ENCODE measurements at regions not wholly inside any gene's neighbourhood (a gene's known extent, or its start where the extent isn't known, plus 50 kb on each side); places are given as distances from the start of the nearest gene placed in this dataset.
"Not testable (repeated sequence)": the region's sequence is repeated elsewhere in the genome, so short reads cannot be mapped to it uniquely, and the experiment has no call there.

DNA sequence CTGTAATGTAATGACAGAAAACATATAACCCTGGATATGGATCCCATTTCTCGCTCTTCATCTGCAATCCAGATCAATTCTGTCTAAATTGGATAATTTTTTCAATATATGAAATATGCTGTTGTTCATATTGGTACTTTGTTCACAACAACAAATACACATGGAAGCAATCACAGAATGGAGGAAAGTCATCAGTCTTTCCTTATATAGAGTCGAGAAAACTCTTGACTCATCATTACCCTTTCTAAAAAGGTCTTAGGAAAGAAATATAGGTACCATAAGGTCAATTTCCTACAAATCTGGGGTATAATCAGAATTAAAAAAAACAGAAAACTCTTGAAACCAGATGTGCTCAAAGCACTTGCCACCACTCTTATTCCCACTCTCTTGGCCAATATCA is 677.6 kb upstream of the ID4 start:
- no peak for DNase-seq

DNA sequence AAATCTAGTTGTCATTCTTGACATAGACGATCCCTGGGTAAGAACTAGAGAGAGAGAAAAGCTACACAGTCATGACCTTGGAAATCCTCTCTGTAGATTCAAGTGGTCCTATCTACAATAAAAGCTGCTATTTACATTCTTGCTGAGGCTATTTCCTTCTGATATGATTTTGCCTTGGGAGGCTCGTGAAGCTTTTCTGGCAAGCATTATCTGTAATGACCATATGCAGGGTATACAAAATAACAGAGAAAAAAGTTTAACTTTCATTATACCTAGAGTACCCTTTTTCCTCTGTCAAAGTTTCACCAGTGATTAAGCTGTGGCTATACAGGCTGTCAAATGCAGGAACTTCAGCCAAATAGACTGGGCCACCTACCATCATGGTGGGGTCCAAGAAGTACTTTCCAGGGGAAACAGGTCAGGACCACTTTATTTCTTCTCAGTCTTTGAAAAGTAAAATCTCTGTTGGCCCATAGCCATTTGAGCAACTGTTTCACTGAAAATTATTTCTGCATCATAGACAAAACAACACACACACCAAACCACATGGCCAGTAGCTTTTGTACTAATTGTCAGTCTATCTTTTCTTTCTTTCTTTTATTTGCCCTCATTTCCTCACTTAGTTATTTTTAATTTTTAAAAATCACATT is 677.0 kb upstream of the ID4 start:
- DNase-seq = no peak

DNA sequence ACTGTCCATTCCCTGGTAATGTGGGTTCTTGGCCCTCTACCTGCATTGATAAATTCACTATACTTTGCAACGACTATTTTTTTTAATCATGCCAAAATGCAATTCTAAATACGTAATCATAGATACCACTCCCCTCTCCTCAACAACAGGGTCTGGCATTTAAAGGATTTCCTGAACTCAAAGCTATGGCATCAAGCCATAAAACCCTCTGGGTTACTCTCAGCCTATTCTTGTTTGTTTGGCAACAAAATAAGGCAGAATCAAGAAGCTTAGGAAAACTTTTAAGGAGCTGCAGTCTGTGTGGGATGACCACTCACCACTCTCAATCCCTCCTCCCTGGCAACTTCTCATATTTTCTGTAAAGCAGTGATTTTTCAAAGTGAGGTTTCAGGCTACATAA is 669.9 kb upstream of the ID4 start:
- no peak for DNase-seq

DNA sequence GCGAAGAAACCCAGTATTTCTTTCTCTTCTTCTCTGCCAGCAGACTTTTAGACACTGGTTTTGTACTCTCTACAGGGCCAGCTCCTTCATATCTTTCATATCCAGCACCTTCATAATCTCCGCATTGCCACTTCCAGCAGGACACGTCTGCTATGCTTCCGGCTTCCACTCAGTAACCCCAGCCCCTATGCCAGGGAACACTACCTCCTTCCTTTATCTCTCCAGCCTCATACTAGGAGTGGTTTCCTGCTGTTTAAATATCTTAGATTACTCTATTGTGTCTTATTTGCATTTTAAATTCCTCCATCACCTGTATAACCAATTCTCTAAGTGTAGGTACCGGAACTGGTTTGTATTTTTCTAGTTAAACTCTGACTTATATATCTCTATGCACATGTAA is 667.8 kb upstream of the ID4 start:
- no peak for DNase-seq

DNA sequence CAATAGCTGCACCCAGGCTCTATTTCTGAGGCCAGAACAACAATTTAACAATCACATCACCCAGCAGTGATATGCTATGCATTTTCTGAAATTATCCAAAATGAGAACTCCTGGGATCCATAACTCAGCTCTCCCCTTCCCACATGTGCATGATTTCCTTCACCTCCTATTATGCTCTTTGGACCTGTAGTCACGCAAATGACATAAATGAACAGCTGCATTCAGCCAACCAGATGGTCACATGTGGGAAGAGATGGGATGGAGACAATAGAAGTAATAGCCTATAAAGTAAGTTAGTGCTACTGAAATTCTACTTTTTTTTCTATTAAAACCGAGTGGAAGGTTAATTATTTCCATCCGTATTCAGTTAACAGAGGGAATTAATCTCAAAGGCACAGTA is 662.1 kb upstream of the ID4 start:
- DNase-seq = no peak

DNA sequence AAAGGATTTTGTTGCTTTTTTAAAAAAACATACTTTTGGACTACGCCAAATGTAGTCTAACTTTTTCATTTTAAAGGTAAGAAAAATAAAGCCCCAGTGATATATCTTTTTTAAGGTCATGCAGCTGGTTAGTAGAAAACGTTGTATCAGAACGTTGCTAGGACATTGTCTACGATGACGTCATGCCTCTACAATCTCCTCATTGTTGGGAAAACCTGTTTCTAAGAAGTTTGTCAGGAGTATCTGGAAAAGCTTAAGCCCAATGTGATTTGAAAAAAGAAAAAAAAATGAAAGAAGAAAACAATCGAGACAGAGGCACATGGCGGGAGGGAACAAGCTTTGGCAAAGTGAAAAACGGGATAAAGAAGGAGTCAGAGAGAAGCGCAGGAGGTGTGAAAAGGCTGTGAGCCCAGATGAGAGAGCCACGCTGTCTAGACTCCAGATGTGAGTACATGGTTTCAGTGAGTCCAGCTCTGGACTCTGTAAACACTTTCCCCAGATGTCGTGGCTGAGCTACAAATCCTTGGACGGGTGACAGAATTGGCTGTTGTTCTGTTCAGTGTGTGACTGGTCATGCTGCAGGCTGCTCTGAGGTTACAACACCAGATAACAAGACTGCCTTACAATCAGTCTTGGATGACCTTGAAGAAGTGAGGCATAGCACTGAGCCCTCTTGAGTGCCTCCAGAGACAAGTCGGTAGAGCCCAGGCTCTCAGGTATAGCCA is 656.7 kb upstream of the ID4 start:
- DNase-seq = no peak

DNA sequence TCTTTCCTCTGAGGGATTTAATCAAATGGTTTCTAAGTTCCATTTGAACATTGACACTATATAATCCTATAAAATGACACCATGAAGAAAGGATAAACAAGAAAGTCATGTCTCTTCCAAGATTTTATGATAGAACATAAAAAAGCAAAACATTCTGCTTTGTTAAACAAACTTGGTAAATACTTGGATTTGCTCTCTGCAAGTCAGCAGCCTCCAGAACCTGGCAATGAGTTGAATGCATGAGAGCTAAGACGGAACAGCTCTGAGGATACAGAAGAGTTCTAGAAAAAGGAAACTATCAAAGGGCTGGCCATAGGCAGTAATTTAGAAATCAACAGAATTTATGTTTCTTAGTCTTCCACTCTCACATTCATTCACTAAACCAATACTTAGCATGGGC is 656.0 kb upstream of the ID4 start:
- no peak for DNase-seq

DNA sequence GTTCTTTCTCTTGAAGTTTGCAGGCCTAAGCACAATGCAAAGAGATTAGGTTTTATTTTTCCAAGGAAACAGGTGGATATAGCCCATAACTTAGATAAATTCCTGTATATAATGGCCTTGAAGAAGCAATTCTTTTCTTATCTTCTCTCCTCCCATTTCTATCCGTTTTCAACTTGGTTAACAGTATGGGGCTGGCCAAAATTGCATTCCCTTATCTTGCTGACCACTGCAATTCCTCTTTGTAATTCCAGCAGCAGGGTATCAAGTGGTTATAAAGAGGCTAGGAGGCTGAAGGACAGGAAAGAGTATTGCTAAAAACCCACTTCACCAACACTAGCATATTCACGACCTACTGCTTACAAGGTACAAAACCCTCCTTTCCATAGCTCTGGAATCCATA is 643.5 kb upstream of the ID4 start:
- no peak for DNase-seq

DNA sequence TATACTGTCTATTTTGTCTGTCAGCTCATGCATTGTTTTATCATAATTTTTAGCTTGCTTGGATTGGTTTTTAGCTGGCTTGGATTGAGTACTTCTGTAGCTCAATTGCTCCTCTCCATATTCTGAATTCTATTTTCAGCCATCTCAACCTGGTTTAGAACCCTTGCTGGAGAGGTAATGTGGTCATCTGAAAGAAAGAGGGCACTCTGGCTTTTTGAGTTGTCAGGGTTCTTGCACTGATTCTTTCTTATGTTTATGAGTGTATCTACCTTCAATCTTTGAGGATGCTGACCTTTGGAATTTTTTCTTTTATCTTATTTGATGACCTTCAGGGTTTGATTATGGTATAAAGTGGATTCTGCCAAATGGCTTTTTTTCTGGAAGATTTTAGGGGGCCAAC is 632.7 kb upstream of the ID4 start:
- no peak for DNase-seq

DNA sequence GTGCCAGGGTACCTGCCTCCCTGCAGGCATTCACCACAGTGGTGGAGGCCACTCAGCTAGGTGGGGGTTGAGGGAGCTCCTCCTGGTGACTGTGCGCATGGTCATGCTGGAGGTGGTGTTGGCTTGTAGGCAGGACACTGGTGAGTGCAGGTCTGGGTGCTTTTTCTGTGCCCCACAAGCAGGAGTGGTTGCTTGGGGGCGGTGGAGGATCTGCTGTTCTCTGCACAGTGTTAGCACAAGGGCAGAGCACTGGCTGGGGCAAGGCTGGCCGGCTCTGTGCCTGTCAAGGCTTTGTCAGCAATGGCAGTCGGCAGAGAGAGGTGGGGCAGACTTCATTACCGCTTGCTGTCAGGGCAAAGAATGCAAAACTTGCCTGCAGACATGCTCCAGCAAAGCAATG is 632.1 kb upstream of the ID4 start:
- DNase-seq = no peak

DNA sequence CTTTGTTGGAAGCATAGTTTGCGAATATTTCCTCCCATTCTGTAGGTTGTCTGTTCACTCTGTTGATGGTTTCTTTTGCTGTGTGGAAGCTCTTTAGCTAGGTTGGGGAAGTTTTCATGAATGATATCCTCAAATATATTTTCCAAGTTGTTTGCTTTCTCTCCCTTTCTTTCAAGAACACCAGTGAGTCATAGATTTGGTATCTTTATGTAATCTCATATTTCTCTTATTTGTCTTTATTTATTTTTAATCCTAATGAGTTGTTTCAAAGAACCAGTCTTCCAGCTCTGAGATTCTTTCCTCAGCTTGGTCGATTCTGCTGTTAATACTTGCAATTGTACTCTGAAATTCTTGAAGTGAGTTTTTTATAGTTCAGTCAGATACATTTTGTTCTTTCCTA is 628.0 kb upstream of the ID4 start:
- DNase-seq = no peak

DNA sequence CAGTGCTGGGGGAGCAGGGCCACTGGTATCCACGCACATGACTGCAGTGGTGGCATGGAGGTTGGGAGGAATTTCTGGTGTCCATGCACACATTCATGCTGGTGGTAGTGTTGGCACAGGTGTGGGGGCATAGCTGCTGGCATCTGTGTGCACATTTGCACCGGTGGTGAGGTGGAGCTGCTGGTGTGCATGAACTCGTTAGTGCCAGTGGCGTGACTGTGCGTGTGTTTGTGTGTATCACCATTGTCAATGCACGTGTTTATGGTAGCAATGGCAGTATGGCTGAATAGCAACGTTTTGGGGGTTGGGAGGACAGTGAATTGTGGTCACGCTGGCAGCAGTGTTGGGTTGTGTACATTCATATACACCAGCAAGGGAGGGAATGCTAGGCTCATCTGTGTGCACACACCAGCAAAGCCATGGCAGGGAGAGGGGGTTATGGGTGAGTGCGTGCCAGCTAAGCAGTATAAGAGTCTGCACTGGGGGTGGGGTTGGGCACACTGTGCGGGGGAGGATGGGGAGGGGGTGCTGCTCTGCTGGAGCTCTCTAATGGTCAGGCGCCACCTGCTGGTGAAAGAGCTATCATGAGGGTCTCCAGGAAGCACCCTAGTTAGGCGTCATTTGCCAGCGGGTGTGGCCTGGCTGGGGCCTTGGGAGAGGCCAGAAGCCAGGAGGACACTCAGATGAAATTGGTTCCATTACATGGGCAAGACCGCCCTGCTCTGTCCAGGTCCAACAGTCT is 626.1 kb upstream of the ID4 start:
- DNase-seq = no peak

DNA sequence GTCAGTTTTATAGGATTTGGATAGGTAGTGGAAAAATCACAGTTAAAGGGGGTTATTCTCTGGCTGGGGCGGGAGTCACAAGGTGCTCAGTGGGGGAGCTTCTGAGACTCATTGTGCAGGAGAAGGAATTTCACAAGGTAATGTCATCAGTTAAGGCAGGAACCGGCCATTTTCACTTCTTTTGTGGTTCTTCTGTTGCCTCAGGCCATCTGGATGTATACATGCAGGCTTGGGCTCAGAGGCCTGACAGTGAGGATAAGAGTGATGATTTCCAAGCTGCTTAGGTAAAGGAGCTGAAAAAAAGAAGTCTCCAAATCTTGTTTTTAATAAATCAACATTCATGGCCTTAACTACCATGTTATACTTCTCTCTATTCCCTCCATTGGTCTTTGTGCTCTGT is 622.9 kb upstream of the ID4 start:
- no peak for DNase-seq

DNA sequence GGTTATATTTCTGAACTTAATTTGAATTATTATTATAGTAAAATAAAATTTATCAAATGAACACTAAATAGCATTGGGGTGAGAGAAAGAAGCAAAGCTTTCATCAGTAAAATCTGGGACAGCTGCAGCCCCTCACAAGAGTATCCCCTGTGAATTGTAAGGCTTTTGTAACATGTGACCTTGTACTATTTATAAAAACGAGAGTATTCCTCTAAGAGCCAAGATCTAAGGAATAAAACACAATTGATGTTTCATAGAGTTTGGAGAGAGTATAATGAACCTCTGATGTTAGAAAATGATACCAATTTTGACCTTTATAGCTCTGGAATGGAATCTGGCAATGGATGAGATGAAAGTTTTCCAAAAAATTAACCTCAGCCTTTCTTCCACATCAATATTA is 617.2 kb upstream of the ID4 start:
- no peak for DNase-seq

DNA sequence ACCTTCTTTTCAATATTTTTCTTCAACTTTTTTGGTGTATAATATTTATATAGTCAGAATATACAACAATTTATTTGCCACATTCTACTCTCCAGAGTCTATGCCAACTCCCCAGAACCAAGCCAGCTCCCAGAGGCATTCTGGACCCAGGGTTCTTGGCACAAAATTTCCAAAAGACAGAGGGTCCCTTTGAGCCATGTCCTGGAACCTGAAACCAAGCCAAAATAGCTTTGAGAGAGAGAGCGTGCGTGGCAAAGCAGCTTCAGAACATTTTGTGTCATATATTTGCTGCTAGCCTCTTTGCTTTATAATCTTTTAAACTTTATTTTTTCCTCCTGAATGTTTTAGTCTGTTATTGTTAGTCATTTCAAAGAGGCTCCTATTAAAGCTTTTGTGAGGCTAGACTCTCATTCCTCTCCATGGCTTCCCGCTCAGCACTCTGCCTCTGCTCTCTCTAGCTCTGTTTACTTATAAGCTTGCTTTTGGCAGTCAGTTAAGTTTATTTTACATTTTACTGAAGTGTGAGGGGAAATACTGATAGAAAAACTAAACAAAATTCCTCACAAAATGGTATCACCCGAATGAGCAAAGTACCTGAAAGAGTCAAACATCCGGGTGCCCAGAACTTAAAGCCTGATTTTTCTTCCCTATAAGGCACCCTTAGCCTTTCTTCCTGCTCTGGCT is 605.1 kb upstream of the ID4 start:
- DNase-seq = peak; percentile 58

DNA sequence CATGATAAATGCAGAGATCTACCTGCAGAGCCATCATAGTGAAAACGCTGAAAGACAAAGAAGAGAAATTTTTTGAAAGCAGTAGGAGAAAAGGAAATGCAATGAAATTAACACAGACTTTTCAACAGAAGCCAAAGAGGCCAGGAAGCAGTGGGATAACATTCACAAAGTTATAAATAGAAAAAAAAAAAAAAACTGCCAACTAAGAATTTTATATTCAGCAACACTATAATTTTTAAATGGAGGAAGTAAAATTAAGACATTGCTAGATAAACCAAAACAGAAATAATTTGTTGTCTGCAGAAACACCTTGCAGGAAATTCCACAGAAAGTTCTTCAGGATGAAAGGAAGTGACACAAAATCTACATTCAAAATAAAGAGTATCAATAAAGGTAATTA is 591.5 kb upstream of the ID4 start:
- no peak for DNase-seq

DNA sequence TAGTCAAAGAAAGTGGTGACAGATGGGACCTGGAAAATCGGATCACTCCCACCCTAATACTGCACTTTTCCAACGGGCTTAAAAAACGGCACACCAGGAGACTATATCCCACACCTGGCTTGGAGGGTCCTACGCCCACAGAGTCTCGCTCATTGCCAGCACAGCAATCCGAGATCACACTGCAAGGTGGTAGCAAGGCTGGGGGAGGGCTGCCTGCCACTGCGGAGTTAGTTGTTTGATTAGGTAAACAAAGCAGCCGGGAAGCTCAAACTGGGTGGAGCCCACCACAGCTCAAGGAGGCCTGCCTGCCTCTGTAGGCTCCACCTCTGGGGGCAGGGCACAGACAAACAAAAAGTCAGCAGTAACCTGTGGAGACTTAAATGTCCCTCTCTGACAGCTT is 590.0 kb upstream of the ID4 start:
- not testable (repeated sequence) for DNase-seq

DNA sequence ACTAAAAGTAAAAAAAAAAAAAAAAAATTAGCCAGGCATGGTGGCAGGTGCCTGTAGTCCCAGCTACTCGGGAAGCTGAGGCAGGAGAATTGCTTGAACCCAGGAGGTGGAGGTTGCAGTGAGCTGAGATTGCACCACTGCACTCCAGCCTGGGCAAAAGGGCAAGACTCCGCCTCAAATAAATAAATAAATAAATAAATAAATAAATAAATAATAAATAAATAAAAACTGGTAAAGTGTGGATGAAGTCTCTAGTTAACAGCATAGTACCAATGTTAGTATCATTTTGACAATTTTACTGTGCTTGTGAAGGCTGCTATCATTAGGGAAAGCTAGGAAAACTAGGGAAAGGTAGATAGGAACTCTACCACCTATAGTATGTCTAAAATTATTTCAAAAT is 581.0 kb upstream of the ID4 start:
- DNase-seq = not testable (repeated sequence)

DNA sequence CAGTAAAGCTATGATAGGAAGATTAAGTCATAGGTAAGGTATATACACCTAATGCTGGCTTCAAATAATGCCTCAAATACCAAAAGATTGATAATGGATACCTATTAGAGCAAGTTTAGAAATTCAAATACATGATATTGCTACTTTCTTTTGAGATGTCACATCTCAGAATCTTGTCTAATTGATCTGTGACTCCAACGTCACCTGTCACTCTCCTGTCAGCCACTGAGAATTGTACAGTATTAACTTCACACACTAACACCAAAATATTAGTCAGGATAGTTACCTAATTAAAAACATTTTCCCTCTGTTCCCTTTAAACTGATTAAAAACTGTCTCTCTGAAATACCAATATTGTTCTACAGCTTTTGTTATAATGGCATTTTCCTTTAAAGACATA is 575.5 kb upstream of the ID4 start:
- no peak for DNase-seq

DNA sequence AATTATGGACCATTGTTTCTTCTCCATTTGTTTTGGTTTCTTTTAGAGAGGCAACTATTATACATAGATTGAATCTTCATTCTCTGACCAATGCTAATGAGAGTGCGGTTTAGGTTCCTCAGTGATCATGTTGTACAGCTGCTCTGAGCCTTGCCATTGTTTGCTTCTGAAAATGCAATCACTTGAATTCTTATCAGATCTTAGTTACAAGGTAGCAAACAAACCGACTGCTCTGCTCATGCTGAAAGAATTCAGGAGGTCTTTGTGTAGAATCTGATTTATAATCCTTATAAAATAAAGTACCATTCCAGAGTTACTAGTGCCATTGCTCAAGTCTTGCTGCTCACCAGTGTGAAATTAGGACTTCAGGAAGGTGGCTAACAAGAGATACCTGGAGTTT is 569.1 kb upstream of the ID4 start:
- no peak for DNase-seq

DNA sequence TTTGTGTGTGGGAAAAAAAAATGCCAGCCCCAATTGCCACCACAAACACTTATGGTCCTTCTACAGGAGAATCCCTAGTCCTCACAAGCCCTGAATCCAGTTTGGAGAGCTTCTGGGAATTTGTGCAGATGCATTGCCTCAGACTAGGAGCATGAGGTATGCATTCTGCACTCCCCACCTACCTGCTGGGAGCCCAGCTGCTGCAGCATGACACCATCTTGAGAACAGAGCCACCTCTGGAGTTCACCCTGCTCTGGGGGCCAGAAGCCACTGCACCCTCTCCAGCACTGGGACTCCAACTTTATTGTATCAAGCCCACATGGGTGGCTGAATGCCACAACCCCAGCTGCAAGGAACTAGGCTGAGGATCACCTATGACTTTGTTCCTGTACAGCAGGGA is 568.5 kb upstream of the ID4 start:
- DNase-seq = no peak

DNA sequence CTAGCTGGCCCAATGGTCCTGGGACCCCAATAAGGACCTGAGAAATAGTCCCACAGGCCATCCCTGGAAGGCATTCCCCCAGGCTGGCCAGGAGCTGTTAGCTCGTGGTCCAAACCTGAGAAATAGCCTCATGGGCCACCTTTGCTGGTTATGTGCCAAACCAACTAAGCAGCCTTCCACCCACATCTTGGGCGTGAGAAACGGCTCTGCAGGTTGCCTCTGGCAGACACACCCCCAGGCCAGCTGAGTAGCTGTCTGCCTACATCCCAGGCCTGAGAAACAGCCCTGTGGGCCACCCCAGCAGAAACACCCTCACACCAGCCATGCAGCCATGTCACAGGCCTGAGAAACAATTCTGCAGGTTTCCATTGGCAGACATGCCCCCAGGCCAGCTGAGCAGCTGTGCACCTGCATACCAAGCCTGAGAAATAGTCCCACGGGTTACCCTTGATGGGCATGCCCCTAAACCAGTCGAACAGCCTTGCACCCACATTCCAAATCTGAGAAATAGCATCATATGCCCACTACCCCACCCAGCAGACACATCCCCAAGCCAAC is 567.8 kb upstream of the ID4 start:
- no peak for DNase-seq

DNA sequence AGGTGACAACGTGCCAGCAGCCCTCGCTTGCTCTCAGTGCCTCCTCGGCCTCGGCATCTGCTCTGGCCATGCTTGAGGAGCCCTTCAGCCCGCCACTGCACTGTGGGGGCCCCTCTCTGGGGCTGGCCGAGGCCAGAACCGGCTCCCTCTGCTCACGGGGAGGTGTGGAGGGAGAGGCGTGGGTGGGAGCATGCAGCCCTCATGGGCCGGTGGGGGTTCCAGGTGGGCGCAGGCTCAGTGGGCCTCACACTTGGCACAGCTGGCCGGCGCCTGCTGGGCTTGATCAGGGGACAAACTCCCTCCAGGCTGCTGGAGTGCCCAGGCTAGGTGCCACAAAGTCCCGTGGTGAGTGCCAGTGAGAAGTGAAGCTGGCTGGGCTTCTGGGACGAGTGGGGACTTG is 566.6 kb upstream of the ID4 start:
- no peak for DNase-seq

DNA sequence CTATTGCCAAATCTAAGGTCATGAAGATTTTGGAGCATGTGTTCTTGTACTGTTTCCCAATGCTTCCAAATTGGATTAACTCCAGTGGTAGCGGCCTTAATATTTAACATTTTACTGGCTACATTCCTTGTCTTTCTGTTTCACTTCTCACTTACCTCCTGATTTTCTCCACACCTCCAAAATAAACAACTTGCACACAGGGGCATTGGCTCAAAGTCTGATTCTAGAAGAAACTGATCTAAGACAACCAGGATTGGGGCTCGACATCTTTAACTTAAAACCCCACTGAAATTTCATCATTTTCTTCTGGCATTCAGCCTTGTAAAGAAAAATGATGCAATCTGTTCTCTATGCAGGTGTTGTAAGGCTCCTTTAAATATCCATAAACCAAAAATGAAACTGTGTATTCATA is 557.9 kb upstream of the ID4 start:
- DNase-seq = no peak

Data from NCI-H2029 (cell line).